PC-9 (cell line): ENCODE measurements at regions not wholly inside any gene's neighbourhood (a gene's known extent, or its start where the extent isn't known, plus 50 kb on each side); places are given as distances from the start of the nearest gene placed in this dataset.
"Not testable (repeated sequence)": the region's sequence is repeated elsewhere in the genome, so short reads cannot be mapped to it uniquely, and the experiment has no call there.

Experiments used
- BruUV-seq: library from RNA; stranded (reverse); fragments of 400-500 nt; replicated peaks from 2 replicates; lab custom pipeline; 2021; lab: Mats Ljungman, UMichigan
- CTCF ChIA-PET: fragments of 300-600 bp; sonication (Branson Sonifier 250); formaldehyde crosslinking; loops from one replicate; lab custom pipeline; 2022; ENCODE audit warnings: antibody characterized with exemption; lab: Charles Lee
- POLR2A ChIA-PET: fragments of 300-600 bp; sonication (Branson Sonifier 250); formaldehyde crosslinking; loops from one replicate; lab custom pipeline; 2022; ENCODE audit warnings: antibody characterized with exemption; ENCODE audit not compliant: unreplicated experiment; lab: Charles Lee
- DNase-seq, 2 experiments: peaks; one replicate each; pipeline versions ENCODE4 v3.0.0 to v3.0.0-alpha.2; 2015 to 2022; ENCODE audit warnings: mixed read lengths in 1 of 2
- H2AFZ ChIP-seq: fragments of 200-600 bp; sonication (generic); 2 replicates; pipeline ENCODE4 v1.8.1; 2017; ENCODE audit warnings: antibody characterized with exemption
- H3F3A ChIP-seq: fragments of 200-600 bp; sonication (generic); 2 replicates; pipeline ENCODE4 v1.8.1; 2017; ENCODE audit warnings: antibody characterized with exemption, mild to moderate bottlenecking, low read depth; ENCODE audit not compliant: insufficient read depth
- H3K27ac ChIP-seq: fragments of 200-600 bp; sonication (generic); 2 replicates; pipeline ENCODE4 v1.6.1; 2016; ENCODE audit warnings: mixed run types
- H3K27me3 ChIP-seq: fragments of 200-600 bp; sonication (generic); 2 replicates; pipeline ENCODE4 v1.6.1; 2016; ENCODE audit warnings: low read depth, mixed run types; ENCODE audit not compliant: insufficient read depth
- H3K36me3 ChIP-seq: fragments of 200-600 bp; sonication (generic); 2 replicates; pipeline ENCODE4 v1.6.1; 2016; ENCODE audit warnings: low read depth, mixed run types
- H3K4me1 ChIP-seq: fragments of 200-600 bp; sonication (generic); replicated peaks from 2 replicates; pipeline ENCODE4 v1.6.1; 2016; ENCODE audit warnings: mixed run types; ENCODE audit not compliant: insufficient read depth
- H3K4me2 ChIP-seq: fragments of 200-600 bp; sonication (generic); 2 replicates; pipeline ENCODE4 v1.6.1; 2017; ENCODE audit warnings: mixed run types
- H3K4me3 ChIP-seq: fragments of 200-600 bp; sonication (generic); 2 replicates; pipeline ENCODE4 v1.6.1; 2016; ENCODE audit warnings: mixed run types
- H3K79me2 ChIP-seq: fragments of 200-600 bp; sonication (generic); 2 replicates; pipeline ENCODE4 v1.6.1; 2017; ENCODE audit warnings: low read depth, mixed run types
- H3K9me2 ChIP-seq: fragments of 200-600 bp; sonication (generic); 2 replicates; pipeline ENCODE4 v1.8.1; 2017; ENCODE audit warnings: mild to moderate bottlenecking; ENCODE audit not compliant: insufficient read depth
- H3K9me3 ChIP-seq: fragments of 200-600 bp; sonication (generic); 2 replicates; pipeline ENCODE4 v1.8.1; 2016; ENCODE audit warnings: low read depth; ENCODE audit not compliant: insufficient read depth
- H4K20me1 ChIP-seq: fragments of 200-600 bp; sonication (generic); 2 replicates; pipeline ENCODE4 v1.8.1; 2017; ENCODE audit not compliant: insufficient read depth
- CTCF ChIP-seq: fragments of 200-600 bp; sonication (generic); conservative IDR thresholded peaks from 2 replicates; pipeline ENCODE4 v1.6.1; 2017; ENCODE audit warnings: mixed run types, antibody characterized with exemption, mild to moderate bottlenecking, moderate library complexity
- EZH2 ChIP-seq: fragments of 200-600 bp; sonication (generic); IDR thresholded peaks from 2 replicates; pipeline ENCODE4 v1.8.0; 2017; ENCODE audit warnings: antibody characterized with exemption, low read depth
- intact Hi-C: fragments of 100-400 bp; cut with micrococcal nuclease; formaldehyde crosslinking; loops from one replicate; pipeline ENCODE4 v1.10.0; 2022; ENCODE audit not compliant: unreplicated experiment

GRCh38 chr15:61342390-61342789 lies 113.3 kb upstream of the RORA start:
- POLR2A ChIA-PET = no interaction called here
- no peaks in the 10 kb centered on the region for H3K9me3 ChIP-seq
- H3K36me3 ChIP-seq = no peaks in the 10 kb centered on the region
- intact Hi-C loops = no loop called here
- H3K27me3 ChIP-seq = peaks cover 15% of the 10 kb centered on the region
- H3K4me1 ChIP-seq = no peaks in the 10 kb centered on the region
- no peaks in the 10 kb centered on the region for H3K9me2 ChIP-seq
- CTCF ChIA-PET = no interaction called here
- H2AFZ ChIP-seq = no peak overlapping the region
- no peak overlapping the region for H3K4me2 ChIP-seq
- TF ChIP-seq EZH2 = no peak
- H3K79me2 ChIP-seq = no peaks in the 10 kb centered on the region
- no peaks in the 10 kb centered on the region for H4K20me1 ChIP-seq
- no TSS peak for BruUV-seq
- DNase-seq = no peak
- H3F3A ChIP-seq = no peaks in the 10 kb centered on the region
- H3K4me3 ChIP-seq = no peak overlapping the region
- H3K27ac ChIP-seq = no peak overlapping the region

GRCh38 chr15:61339516-61339915 lies 110.4 kb upstream of the RORA start:
- TF ChIP-seq CTCF (no peak), EZH2 (no peak)
- H3K4me1 ChIP-seq = no peaks in the 10 kb centered on the region
- CTCF ChIA-PET = no interaction called here
- H4K20me1 ChIP-seq = no peaks in the 10 kb centered on the region
- no peaks in the 10 kb centered on the region for H3K79me2 ChIP-seq
- no peak overlapping the region for H3K4me3 ChIP-seq
- no peak overlapping the region for H2AFZ ChIP-seq
- peaks cover 15% of the 10 kb centered on the region for H3K27me3 ChIP-seq
- no peak for DNase-seq
- H3F3A ChIP-seq = no peaks in the 10 kb centered on the region
- no peaks in the 10 kb centered on the region for H3K9me2 ChIP-seq
- H3K27ac ChIP-seq = no peak overlapping the region
- POLR2A ChIA-PET = no interaction called here
- no TSS peak for BruUV-seq
- intact Hi-C loops = no loop called here
- H3K36me3 ChIP-seq = no peaks in the 10 kb centered on the region
- no peaks in the 10 kb centered on the region for H3K9me3 ChIP-seq
- no peak overlapping the region for H3K4me2 ChIP-seq

GRCh38 chr15:61337541-61337940 lies 108.4 kb upstream of the RORA start:
- TF ChIP-seq CTCF (no peak), EZH2 (no peak)
- intact Hi-C loops = no loop called here
- H3K4me2 ChIP-seq = no peak overlapping the region
- H3K9me2 ChIP-seq = no peaks in the 10 kb centered on the region
- DNase-seq = no peak
- H3K4me3 ChIP-seq = no peak overlapping the region
- POLR2A ChIA-PET = no interaction called here
- CTCF ChIA-PET = no interaction called here
- H3K9me3 ChIP-seq = no peaks in the 10 kb centered on the region
- peaks cover 15% of the 10 kb centered on the region for H3K27me3 ChIP-seq
- no peaks in the 10 kb centered on the region for H3F3A ChIP-seq
- no peak overlapping the region for H2AFZ ChIP-seq
- no peaks in the 10 kb centered on the region for H3K79me2 ChIP-seq
- no peaks in the 10 kb centered on the region for H3K4me1 ChIP-seq
- no peaks in the 10 kb centered on the region for H3K36me3 ChIP-seq
- H4K20me1 ChIP-seq = no peaks in the 10 kb centered on the region
- no TSS peak for BruUV-seq
- no peak overlapping the region for H3K27ac ChIP-seq

GRCh38 chr15:61336026-61336638 lies 107.0 kb upstream of the RORA start:
- no TSS peak for BruUV-seq
- CTCF ChIA-PET = no interaction called here
- Histone ChIP-seq H3F3A (no peaks in the 10 kb centered on the region), H3K27ac (no peak overlapping the region), H4K20me1 (no peaks in the 10 kb centered on the region), H3K9me3 (no peaks in the 10 kb centered on the region), H3K4me1 (no peaks in the 10 kb centered on the region), H3K4me2 (no peak overlapping the region), H2AFZ (no peak overlapping the region), H3K9me2 (no peaks in the 10 kb centered on the region), H3K27me3 (peaks cover 11% of the 10 kb centered on the region; the same call in 1 of the 2 replicates), H3K79me2 (no peaks in the 10 kb centered on the region), H3K4me3 (no peak overlapping the region), H3K36me3 (no peaks in the 10 kb centered on the region)
- no peak for DNase-seq
- POLR2A ChIA-PET = no interaction called here
- intact Hi-C loops = no loop called here
- no peak for TF ChIP-seq CTCF
- no peak for TF ChIP-seq EZH2

- H3F3A ChIP-seq, H2AFZ ChIP-seq, BruUV-seq, H3K27ac ChIP-seq, H3K9me3 ChIP-seq, H3K36me3 ChIP-seq, H3K9me2 ChIP-seq, DNase-seq, H3K4me3 ChIP-seq, H3K4me1 ChIP-seq, CTCF ChIA-PET, intact Hi-C loops, H3K4me2 ChIP-seq, H4K20me1 ChIP-seq, H3K27me3 ChIP-seq, H3K79me2 ChIP-seq: not testable (repeated sequence)
- POLR2A ChIA-PET = interaction anchor here (0.7 kb wide), 1 partner anchor 189 kb away, joined by 4 read pairs; no protein-coding TSS in a partner anchor
Observed at GRCh38 chr15:61334714-61335113, 105.6 kb upstream of the RORA start.
